Adipocyte (in vitro differentiated cells): ENCODE measurements at regions not wholly inside any gene's neighbourhood (a gene's known extent, or its start where the extent isn't known, plus 50 kb on each side); places are given as distances from the start of the nearest gene placed in this dataset.

ENCODE experiments used
- DNase-seq: peaks from one replicate; pipeline ENCODE4 v3.0.0-alpha.2; 2015; ENCODE audit warnings: low read depth
- H3K27me3 ChIP-seq: replicated peaks from 2 replicates; pipeline ENCODE4 v1.7.0; 2013; ENCODE audit warnings: mild to moderate bottlenecking, low read length, moderate library complexity; ENCODE audit not compliant: control insufficient read depth, insufficient read depth
- H3K36me3 ChIP-seq: 2 replicates; pipeline ENCODE4 v1.7.0; 2013; ENCODE audit warnings: low read length, mild to moderate bottlenecking, moderate library complexity; ENCODE audit not compliant: control insufficient read depth, insufficient read depth, severe bottlenecking
- H3K4me1 ChIP-seq: 2 replicates; pipeline ENCODE4 v1.7.0; 2013; ENCODE audit warnings: mild to moderate bottlenecking, low read length, moderate library complexity; ENCODE audit not compliant: control insufficient read depth, insufficient read depth
- H3K4me3 ChIP-seq: 2 replicates; pipeline ENCODE4 v1.7.0; 2013; ENCODE audit warnings: mild to moderate bottlenecking, low read length, moderate library complexity
- H3K9ac ChIP-seq: 2 replicates; pipeline ENCODE4 v1.7.0; 2013; ENCODE audit warnings: mild to moderate bottlenecking, low read length, moderate library complexity
- H3K9me3 ChIP-seq: 2 replicates; pipeline ENCODE4 v1.7.0; 2013; ENCODE audit warnings: mild to moderate bottlenecking, low read length, moderate library complexity; ENCODE audit not compliant: control insufficient read depth

DNA sequence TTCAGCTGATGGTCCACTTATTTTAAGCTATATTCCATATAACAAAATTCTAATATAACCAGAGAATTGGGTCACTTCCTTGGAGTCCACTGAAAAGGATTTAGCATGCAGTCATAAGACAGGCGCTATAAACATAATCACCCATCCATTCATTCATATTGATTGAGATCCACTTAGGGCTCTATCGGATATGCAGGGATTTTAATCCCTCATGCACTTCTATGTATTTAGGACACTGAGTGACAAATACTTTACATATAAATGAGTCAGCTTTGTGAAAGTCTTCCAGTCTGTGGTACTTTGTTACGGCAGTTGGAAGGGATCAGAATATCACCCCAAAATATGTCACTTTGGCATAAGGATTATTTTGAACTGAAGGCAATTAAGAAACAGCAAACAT is 127.3 kb upstream of the ZNF608 start:
- DNase-seq, result no peak
- H3K4me3 ChIP-seq, result no peak overlapping the region
- H3K36me3 ChIP-seq, result no peaks in the 10 kb centered on the region

DNA sequence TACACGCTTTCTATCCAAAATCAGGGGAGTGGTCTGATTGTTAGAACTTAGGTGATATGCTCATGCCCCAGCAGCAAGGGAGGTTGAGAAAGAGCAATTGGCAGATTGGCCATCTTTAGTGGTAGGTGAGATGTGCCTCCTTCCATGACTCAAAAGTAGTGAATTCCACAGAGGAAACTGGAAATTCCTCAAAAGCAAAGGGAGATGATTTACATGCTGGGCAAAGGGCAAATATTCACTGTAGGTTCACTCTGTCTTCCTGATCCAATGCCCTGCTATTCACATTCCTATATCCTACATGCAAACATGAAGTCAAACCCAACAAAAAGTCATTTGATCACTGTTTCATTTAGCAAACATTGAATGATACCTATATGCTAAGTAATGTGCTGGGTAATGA is 130.1 kb upstream of the ZNF608 start:
- no peaks in the 10 kb centered on the region for H3K9me3 ChIP-seq
- no peak overlapping the region for H3K4me3 ChIP-seq

More for the DNA sequence above, 127.3 kb upstream of the ZNF608 start:
- H3K27me3 ChIP-seq, result no peaks in the 10 kb centered on the region
- H3K9me3 ChIP-seq, result no peaks in the 10 kb centered on the region
- no peaks in the 10 kb centered on the region for H3K4me1 ChIP-seq
- H3K9ac ChIP-seq, result no peak overlapping the region

DNA sequence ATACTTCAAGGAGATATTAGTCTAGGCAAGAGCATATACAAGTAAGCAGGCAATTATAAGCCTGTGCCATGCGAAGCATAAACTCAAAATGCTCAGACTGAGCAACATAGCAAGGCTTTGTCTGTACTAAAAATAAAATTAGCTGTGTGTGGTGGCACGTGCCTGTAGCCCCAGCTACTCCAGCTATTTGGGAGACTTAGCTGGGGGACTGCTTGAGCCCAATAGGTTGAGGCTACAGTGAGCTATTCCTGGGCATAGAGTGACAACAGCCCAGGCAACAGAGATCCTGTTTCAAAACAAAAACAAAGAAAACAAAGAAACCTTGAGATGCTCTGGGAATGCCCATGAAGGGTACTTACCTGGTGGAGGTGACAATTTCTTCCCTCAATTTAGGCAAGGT is 130.5 kb upstream of the ZNF608 start:
- Histone ChIP-seq H3K27me3 (no peaks in the 10 kb centered on the region), H3K36me3 (no peaks in the 10 kb centered on the region), H3K9me3 (no peaks in the 10 kb centered on the region), H3K4me1 (no peaks in the 10 kb centered on the region), H3K4me3 (no peak overlapping the region), H3K9ac (no peak overlapping the region)
- DNase-seq, result no peak

More for the DNA sequence above, 130.1 kb upstream of the ZNF608 start:
- no peaks in the 10 kb centered on the region for H3K36me3 ChIP-seq
- H3K27me3 ChIP-seq, result no peaks in the 10 kb centered on the region
- DNase-seq, result no peak
- H3K9ac ChIP-seq, result no peak overlapping the region
- no peaks in the 10 kb centered on the region for H3K4me1 ChIP-seq

DNA sequence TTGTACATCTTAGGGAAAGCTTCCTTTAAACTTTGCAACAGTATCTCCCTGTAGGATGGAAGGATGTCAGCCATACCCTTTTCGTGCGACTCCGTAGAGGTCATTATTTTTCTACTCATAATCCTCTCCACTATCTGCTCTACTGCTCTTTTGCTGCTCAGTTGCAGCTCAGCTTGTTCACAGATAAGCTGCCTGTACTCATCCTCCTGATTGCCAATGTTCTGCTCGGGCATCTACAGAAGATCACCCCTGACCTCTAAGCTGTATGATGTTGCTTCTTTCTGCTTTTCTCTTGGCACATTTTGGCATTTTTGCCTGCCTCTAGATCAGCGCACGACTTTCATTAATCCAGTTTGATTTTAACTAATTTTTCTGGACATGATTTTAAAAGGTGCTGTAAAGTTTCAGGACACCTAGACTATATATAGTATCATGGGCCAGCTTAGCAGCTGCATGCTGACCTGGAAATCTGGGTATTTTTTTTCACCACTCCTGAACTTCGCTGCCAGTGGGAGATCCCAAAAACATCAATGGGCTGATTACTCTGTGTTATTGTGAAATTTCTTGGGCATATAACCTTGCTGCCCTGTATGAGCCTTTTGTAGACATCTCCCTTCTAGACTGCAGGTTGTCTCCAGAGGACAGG is 131.2 kb upstream of the ZNF608 start:
- no peaks in the 10 kb centered on the region for H3K36me3 ChIP-seq
- no peak for DNase-seq
- H3K9me3 ChIP-seq, result no peaks in the 10 kb centered on the region
- no peaks in the 10 kb centered on the region for H3K27me3 ChIP-seq
- no peak overlapping the region for H3K4me3 ChIP-seq
- no peak overlapping the region for H3K9ac ChIP-seq
- H3K4me1 ChIP-seq, result no peaks in the 10 kb centered on the region

DNA sequence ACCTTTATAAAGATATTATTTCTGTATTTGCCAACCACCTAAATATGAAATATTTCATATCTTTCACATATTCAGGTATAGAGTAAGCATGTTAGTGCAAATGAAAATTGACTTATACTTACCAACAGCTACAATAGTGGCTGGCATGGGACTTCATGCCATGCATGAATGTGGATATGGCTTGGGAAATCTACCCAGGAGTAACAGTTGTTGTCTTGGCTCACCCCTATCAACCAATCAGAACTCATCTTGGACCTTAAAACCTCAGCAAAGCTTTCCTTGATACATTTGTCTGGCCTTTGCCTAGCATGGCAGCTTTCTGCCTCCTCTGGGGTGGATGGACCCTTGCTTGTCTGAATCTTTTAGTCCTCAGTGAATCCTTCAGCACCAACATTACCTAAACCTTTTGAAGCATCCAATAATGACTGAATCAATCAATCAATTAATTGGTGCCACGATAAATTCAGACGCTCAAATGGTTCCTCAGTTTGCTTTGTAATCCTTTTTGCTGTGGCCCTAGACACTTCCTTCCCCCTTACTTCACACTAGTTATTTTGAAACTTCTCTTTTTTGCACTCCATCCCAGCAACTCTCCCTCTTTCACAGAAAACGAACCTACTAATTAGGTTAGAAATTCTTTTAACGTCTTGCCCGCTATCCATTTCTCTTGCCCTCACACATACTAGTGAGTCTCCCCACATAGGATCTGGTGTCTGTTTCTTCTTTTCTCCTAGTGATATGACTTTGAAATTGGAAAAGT is 132.3 kb upstream of the ZNF608 start:
- Histone ChIP-seq H3K4me1 (no peaks in the 10 kb centered on the region), H3K4me3 (no peak overlapping the region), H3K36me3 (no peaks in the 10 kb centered on the region), H3K27me3 (no peaks in the 10 kb centered on the region), H3K9ac (no peak overlapping the region), H3K9me3 (no peaks in the 10 kb centered on the region)
- DNase-seq, result no peak

DNA sequence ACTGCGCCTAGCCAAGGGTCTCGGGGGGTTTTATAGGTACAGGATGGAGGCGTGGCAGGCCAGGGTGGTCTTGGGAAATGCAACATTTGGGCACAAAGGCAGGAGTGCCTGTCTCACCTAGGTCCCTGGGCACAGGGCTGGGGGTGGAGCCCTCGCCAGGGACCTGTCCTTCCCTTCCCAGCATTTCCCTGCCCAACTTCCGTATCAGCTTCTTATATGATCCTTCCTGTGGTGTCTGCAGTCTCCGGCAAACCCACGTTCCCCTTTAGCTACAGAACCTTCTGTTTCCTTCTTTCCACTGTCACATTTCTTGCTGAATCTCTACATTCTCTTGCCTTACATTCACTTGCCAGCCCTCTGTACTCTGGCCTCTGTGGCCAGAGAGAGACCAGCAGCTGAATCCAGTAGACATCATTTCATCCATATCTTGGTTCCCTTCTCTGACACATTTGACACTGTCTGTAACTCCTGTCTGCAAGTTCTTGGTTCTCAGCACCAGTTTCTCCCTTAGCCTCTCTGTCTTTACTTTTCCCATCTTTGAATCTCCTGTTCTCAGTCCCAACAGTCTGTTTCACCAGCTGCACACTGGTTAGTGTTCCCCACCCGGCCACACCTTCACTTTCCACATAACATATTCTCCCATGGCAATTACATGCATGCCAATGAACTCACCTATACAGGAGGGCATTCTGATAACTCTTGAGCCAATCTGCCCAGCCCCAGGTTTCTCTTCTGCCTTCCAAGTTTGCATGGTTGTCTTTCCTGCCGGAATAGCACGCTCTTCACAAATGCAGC is 134.7 kb upstream of the ZNF608 start:
- Histone ChIP-seq H3K9ac (no peak overlapping the region), H3K36me3 (no peaks in the 10 kb centered on the region), H3K9me3 (peaks cover 5% of the 10 kb centered on the region), H3K4me1 (no peaks in the 10 kb centered on the region), H3K27me3 (no peaks in the 10 kb centered on the region), H3K4me3 (no peak overlapping the region)
- no peak for DNase-seq

DNA sequence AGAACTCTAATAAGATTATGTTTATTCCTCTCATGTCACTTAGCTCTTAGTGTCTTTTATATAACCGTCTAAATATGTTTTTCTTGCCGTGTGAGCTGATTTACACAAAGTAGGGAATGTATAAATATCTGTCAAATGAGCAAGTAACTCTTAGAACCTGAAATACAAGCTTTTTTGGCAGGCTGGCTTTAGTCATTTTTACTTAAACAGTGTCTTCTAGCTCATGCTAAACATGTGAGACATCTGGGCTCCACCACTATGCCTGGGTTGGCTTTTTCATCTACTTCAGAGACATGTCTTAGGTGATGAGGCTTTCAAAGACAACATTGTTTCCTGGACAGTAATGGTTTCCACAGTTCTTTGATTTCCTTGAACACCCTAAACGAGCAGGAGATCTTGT is 137.2 kb upstream of the ZNF608 start:
- no peaks in the 10 kb centered on the region for H3K36me3 ChIP-seq
- no peak overlapping the region for H3K9ac ChIP-seq
- DNase-seq, result no peak
- no peak overlapping the region for H3K4me3 ChIP-seq
- H3K4me1 ChIP-seq, result no peaks in the 10 kb centered on the region
- H3K27me3 ChIP-seq, result no peaks in the 10 kb centered on the region
- peaks cover 5% of the 10 kb centered on the region for H3K9me3 ChIP-seq

DNA sequence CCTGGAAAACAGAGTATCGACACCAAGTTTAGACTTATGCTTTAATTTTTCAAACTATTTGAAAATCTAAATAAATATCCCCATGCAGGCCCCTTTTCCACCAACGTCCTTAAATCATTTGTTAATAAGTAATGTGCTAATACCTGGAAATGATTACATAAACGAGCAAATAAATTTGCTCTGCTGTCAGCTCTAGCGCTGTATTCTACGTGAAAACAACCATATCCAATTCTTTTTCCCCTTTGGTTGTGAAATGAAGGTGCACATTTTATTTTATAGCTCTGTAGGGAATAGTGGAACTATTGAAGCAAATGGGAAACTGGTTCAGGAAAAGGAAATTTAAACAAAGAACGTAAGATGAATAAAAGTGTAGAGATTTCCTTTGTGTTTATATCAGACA is 137.7 kb upstream of the ZNF608 start:
- H3K36me3 ChIP-seq, result no peaks in the 10 kb centered on the region
- no peaks in the 10 kb centered on the region for H3K4me1 ChIP-seq
- no peak for DNase-seq
- no peak overlapping the region for H3K4me3 ChIP-seq
- H3K9me3 ChIP-seq, result peaks cover 5% of the 10 kb centered on the region
- H3K9ac ChIP-seq, result no peak overlapping the region
- H3K27me3 ChIP-seq, result no peaks in the 10 kb centered on the region

DNA sequence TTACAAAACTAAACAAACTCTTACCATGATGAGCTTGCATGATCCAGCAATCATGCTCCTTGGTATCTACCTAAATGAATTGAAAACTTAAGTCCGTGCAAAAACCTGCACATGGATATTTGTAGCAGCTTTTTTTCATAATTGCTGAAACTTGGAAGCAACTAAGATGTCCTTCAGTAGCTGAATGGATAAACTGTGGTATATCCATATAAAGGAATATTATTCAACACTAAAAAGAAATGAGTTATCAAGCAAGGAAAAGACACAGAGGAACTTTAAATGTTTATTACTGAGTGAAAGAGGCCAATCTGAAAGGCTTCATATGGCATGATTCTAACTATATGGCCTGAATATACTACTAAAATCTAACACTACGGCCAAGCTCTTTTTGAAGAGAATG is 139.1 kb upstream of the ZNF608 start:
- Histone ChIP-seq H3K4me1 (no peaks in the 10 kb centered on the region), H3K9ac (no peak overlapping the region), H3K4me3 (no peak overlapping the region), H3K9me3 (peaks cover 5% of the 10 kb centered on the region), H3K36me3 (no peaks in the 10 kb centered on the region), H3K27me3 (no peaks in the 10 kb centered on the region)
- DNase-seq, result no peak

DNA sequence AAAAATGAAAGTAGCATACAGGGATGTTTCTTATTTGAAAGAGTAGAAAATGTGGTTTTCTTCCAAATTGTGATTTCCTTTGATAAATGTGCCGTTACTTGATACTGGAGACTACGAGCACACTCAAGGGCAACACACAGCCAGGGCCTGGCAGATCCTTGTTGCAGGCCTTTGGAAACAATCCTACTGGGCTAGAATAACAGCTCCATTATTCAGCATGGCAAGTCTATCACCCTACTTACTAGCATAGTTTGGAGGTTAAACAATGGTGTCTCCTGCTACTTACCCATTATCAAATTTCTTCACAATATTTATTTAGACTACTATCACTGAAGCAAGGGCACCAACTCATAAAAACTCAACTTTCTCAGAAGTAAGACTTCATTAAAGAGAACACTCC is 140.8 kb upstream of the ZNF608 start:
- no peak overlapping the region for H3K9ac ChIP-seq
- H3K4me3 ChIP-seq, result no peak overlapping the region
- H3K4me1 ChIP-seq, result no peaks in the 10 kb centered on the region
- H3K9me3 ChIP-seq, result peaks cover 5% of the 10 kb centered on the region
- H3K27me3 ChIP-seq, result no peaks in the 10 kb centered on the region
- no peaks in the 10 kb centered on the region for H3K36me3 ChIP-seq
- DNase-seq, result no peak

DNA sequence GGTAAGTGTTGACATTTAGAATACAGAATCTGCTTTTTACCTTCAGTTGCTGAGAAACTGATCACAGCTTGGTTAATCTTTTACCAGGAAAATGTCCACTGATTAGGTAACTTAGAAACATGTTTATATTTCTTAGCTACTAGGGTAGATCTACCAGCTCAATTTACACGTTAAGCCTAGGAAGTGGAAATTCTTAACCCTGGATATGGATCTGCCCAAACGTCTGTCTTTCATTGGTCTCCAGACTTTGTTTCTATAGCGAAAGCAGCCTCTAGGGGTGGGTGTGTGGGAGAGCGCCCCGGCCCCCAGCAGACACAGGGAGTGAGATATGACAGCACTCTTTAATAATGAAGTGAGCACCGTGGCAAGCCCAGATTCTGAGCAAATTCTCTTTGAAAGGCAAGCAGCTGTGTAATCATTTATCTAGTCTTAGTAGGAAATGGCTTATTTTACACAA is 141.6 kb upstream of the ZNF608 start:
- no peak for DNase-seq

More for the DNA sequence above, 141.6 kb upstream of the ZNF608 start:
- Histone ChIP-seq H3K27me3 (no peaks in the 10 kb centered on the region), H3K4me3 (no peak overlapping the region), H3K9ac (no peak overlapping the region), H3K4me1 (no peaks in the 10 kb centered on the region), H3K36me3 (no peaks in the 10 kb centered on the region), H3K9me3 (peaks cover 5% of the 10 kb centered on the region)
